GM21723 (cell line): ENCODE measurements at regions not wholly inside any gene's neighbourhood (a gene's known extent, or its start where the extent isn't known, plus 50 kb on each side); places are given as distances from the start of the nearest gene placed in this dataset.

Experiments
- ATAC-seq: cut with Tn5 transposase; IDR thresholded peaks from one replicate; pipeline ENCODE4 v1.9.1; 2021; ENCODE audit warnings: mild to moderate bottlenecking, moderate library complexity; ENCODE audit not compliant: unreplicated experiment

DNA sequence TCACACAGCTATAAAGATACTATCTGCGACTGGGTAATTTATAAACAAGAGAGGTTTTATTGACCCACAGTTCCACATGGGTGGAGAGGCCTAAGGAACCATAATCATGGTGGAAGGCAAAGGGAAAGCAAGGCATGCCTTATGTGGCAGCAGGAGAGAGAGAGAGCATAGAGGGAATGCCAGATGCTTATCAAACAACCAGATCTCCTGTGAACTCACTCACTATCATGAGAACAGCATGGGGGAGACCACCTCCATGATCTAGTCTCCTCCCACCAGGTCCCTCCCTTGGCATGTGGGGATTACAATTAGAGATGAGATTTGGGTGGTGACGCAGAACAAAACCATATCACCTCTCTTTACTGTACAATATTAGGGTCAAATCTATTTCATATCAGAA is 1101.6 kb upstream of the RAG2 start:
- ATAC-seq = no peak

DNA sequence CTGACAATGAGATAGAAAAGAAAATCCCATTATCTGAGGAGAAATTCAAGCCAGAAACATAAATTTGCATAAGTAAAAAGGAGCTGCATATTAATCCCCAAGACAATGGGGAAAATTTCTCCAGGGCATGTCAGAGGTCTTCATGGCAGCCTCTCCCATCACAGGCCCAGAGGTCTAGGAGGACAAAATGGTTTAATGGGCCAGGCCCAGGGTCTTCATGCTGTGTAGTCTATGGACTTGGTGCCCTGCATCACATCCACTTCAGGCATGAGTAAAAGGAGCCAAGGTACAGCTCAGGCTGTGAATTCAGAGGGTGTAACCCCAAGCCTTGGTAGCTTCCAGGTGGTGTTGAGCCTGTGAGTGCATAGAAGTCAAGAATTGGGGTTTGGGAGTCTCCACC is 1097.2 kb upstream of the RAG2 start:
- no peak for ATAC-seq

GRCh38 chr11:37689951-37690350 is 1091.9 kb upstream of the RAG2 start:
- no peak for ATAC-seq

- ATAC-seq = no peak
These were observed 1090.4 kb upstream of the RAG2 start for GRCh38 chr11:37688456-37688855.

DNA sequence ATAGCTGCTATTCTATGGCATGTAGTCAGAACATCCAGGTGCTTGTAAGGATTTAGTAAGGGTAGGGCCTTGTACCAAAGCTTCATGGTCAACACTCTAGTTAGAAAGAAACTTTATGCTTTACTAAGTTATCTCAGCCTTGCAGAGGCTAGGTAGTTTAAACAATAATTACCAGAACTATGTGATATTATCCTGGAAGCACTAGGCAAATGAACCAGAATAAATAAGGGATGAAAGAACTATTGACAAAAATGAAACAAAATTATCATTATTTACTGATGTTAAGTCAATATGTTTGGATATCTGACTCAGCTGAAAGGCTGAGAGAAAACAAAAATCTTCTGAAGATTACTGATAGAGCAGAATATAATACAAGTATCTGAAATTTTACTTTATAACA is 1089.1 kb upstream of the RAG2 start:
- ATAC-seq = no peak

GRCh38 chr11:37671321-37671720 is 1073.3 kb upstream of the RAG2 start:
- no peak for ATAC-seq

- ATAC-seq = no peak
These were observed 1068.9 kb upstream of the RAG2 start for GRCh38 chr11:37666960-37667359.

DNA sequence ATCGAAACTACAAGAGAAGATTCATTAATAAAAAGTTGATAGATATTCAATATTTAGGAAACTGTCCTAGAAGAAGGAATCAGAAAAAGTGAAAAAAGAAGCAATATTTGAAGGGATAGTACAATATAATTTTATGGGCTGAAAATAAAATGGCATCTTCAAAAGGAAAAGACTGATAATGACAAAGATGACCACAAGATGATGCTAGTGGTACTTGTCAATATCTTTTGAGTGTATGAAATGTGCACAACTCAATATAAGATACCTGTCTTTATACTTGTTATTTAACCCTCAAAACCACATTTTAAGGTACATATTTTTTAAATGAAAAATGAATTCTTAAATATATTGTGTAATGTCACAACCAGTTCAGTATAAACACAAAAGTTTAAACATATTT is 1059.6 kb upstream of the RAG2 start:
- no peak for ATAC-seq

DNA sequence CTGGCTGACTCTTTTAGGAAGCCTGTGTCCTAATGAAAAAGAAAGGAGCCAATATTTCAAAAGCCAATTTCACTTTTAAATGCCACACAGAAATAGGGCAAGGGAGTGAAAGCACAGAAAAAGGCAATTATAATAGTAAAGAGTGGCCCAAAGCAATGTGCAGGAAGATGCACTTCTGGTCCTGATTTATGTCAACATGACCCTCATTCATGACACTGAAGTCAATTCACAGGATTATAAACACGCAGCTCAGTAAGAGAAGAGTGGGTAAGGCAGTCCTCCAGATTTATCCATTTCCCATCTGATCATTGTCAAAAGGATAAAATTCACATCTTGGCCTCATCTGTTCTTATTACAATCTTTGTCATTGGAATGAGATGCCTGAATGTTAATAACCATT is 1049.7 kb upstream of the RAG2 start:
- ATAC-seq = no peak

DNA sequence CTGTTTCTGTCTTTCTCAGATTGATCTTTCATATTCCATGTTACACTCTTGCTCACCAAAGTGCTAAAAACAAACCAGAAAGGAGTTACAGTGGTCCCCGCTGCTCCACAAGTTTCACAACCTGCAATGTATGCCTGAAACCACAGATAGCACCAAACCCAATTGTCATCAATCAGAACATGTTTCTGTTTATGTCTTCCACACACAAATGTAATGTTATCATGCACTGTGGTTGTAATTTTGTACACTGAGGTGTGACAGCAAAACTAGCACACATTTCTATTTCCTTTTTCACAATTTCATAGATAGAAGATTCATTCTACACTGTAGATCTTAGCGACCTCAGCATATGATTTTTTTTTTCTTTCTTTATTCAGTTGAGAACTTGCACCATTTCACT is 1045.9 kb upstream of the RAG2 start:
- ATAC-seq = no peak

- no peak for ATAC-seq
These were observed 1044.3 kb upstream of the RAG2 start for GRCh38 chr11:37642296-37642695.

DNA sequence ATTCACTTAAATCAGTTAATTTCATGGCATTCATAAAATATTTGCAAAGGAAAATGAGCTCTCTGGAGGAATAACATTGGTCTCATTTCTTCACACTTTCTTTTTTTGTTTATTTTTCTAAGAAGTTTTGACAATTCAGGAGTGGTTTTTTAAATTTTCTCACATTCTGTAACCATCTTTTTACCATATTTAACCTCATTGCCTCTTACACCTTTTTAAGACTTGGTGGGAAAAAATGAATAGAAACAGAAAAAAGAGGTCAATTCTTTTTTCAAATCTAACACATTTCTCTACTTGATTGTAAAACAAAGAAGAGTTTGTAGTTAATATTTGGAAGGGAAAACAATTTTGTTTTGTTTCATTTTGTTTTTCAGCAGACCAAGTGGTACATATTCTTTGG is 1034.7 kb upstream of the RAG2 start:
- no peak for ATAC-seq

GRCh38 chr11:37630866-37631265 is 1032.8 kb upstream of the RAG2 start:
- no peak for ATAC-seq

GRCh38 chr11:37623778-37624177 is 1025.7 kb upstream of the RAG2 start:
- ATAC-seq = no peak

DNA sequence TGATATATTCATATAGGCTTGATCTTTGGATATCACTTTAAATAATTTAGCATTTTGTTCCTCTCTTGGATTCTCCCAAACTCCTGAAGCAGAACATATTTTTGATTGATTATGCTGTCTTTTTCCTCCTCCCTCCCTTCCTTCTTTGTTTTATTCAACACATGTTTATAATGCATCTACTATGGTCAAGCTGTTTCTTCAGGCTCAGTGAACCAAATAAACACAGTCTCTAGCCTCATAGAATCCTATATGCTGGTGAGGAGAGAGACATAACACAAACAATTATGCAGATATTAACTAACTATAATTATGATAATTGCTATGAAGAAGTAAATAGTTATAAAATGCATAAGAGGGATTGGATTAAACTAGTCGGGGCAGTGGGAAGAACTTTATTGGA is 1023.6 kb upstream of the RAG2 start:
- no peak for ATAC-seq

DNA sequence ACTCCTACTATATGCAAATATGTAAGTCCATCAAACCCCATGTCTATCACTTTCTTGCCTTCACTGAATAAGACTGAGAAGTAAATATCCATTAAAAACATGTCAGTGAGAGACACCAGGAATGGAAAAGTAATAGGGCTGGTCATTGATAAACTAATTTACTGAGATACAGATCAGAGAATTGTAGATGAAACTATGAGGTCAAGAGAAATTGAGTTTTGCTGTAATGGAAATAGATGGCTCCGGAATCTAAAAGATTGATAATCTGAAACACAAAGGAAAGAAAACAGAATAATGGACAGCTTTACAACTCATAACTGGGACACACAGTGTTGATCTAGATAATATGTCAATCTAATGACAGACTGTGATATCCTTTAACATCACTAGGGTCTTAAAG is 1018.3 kb upstream of the RAG2 start:
- no peak for ATAC-seq

DNA sequence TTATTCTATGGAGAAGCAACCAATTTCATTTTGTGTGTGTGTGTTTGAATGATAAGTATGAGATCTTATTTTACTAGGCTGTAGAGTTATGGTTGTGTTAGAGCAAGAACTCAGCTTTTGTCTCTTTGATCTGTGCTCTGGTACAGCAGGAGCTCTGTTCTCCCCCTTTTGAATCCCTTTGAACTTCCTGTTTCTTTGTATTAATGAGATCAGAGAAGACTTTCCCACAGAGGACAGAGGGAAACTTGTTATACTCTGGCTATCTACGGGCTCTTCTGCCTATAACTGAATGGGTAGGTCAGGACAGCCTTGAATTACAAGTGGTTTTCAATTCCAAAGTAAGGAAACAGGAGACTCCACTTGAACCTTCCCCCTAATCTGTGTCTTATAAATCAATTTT is 1015.0 kb upstream of the RAG2 start:
- no peak for ATAC-seq

- ATAC-seq = no peak
These were observed 1014.1 kb upstream of the RAG2 start for GRCh38 chr11:37612146-37612545.

GRCh38 chr11:37605229-37605628 is 1007.2 kb upstream of the RAG2 start:
- ATAC-seq = no peak

DNA sequence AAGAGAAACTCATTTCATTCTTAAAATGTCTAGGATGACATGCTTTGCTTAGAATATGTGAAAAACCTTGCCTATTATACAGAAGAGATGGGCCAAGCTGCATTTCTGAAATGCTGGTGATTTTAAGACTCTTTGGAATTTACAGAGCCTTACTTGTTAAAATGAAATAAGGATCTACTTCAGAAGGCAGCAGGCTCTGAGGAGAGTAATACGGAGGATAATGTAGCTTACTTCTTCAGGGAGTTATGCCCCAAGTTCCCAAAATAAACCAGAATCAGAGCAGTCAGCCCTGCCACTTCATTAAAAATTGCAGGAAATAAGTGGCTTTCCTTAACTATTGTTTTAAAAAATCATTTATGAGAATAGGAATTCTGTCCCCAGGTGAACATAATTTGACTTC is 1000.3 kb upstream of the RAG2 start:
- no peak for ATAC-seq

DNA sequence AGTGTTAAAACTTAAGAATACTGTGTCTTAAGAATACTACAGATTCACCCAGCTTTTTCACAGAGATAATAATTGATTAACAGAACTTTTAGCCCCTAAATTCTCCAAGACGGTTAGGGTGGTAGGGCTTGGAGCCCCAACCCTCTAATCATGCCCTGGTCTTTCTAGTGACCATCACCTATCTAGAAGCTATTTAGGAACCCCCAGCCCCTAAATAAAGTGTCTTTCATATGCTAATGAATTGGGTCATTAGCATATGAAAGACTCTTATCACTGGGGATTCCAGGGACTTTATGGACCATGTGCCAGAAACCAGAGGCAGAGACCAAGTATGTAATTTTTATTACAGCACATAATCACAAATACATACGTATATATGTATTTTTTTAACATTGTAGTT is 999.7 kb upstream of the RAG2 start:
- ATAC-seq = no peak

- no peak for ATAC-seq
These were observed 997.8 kb upstream of the RAG2 start for GRCh38 chr11:37595845-37596244.

DNA sequence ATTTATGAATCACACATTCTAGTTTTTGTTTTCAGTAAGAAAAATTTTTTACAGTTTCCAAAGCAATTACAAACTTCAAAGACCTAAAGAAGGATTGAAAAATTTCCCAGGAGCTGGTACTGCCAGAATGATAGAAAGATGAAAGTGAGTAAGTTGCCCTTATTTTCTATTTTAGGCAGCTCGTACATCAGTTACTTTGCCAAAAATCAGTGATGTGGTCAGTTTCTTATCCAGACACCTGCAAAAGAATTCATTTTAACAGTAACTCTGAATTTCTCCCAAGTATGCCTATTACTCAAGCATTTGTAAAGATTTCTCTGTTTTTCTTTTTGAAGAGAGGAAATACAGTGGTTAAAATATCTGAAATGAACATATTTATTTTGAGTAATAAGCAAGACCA is 976.3 kb upstream of the RAG2 start:
- no peak for ATAC-seq
